HCT116 (cell line): ENCODE measurements at regions not wholly inside any gene's neighbourhood (a gene's known extent, or its start where the extent isn't known, plus 50 kb on each side); places are given as distances from the start of the nearest gene placed in this dataset.

ENCODE experiments used
- EZH2phosphoT487 ChIP-seq: fragments of 200-600 bp; IDR thresholded peaks from 2 replicates; pipeline ENCODE4 v1.6.1; 2018; ENCODE audit warnings: antibody characterized with exemption, borderline replicate concordance
- JUND ChIP-seq: IDR thresholded peaks from 2 replicates; pipeline ENCODE4 v1.6.1; 2012
- POLR2AphosphoS5 ChIP-seq: IDR thresholded peaks from 2 replicates; pipeline ENCODE4 v1.6.1; 2011; ENCODE audit warnings: mild to moderate bottlenecking, low read depth, low read length, moderate library complexity
- TF ChIP-seq, protein P1 (sequence below), 3 experiments: fragments of 200-600 bp in 1 of 3; sonication (generic) in 1 of 3; IDR thresholded peaks in 2 of 3; conservative IDR thresholded peaks in 1 of 3; 2 replicates each; pipeline ENCODE4 v1.5.1; 2012 to 2017; ENCODE audit warnings: low read depth in 2 of 3, low read length in 2 of 3, antibody characterized with exemption in 1 of 3, borderline replicate concordance in 1 of 3, control low read depth in 1 of 3, mild to moderate bottlenecking in 1 of 3, mixed read lengths in 1 of 3, mixed run types in 1 of 3, moderate library complexity in 1 of 3; ENCODE audit not compliant: insufficient read depth in 1 of 3

DNA sequence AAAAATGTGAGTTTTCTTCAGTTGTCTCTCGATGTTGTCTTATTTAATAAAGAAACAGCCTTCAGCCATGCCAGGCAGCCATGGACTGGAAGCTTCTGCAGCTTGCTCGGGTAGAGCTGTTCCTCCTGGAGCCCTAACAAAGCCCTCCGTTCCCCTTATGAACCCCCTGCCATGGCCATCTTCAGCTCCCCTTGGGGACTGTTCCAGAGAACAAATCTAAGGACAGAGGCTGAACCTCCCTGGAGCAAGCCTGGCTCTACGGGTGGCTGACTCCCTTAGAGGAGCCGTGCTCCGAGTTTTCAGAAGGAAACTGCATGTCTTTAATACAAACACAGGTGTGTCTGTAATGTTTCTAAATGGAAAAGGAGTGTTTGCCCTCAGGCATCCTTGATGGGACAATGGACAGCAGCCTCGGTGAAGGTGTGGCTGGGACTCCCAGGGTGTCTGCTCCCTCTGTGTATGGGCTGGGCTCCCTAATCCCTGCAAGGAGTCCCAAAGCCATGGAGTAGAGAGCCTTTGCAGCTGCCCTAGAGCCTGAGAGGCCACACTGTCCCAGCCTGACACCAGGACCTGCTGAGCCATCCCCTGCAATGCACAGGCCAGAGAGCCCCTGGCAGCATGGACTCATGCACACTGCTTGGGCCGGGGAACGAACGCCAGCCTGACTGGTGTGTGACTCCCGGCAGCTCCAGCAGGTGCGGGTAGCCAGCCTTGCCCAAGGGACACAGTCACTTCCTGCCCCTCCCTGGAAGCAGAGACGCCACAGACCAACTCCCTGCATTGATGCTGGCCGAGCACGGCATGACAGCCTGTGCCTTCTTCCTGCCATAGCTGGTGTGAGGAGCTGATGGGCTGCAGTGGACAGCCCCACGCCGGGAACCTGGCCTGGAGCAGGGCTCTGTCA lies 381.8 kb downstream of the TCERG1L start:
- TF ChIP-seq, protein P1, sequence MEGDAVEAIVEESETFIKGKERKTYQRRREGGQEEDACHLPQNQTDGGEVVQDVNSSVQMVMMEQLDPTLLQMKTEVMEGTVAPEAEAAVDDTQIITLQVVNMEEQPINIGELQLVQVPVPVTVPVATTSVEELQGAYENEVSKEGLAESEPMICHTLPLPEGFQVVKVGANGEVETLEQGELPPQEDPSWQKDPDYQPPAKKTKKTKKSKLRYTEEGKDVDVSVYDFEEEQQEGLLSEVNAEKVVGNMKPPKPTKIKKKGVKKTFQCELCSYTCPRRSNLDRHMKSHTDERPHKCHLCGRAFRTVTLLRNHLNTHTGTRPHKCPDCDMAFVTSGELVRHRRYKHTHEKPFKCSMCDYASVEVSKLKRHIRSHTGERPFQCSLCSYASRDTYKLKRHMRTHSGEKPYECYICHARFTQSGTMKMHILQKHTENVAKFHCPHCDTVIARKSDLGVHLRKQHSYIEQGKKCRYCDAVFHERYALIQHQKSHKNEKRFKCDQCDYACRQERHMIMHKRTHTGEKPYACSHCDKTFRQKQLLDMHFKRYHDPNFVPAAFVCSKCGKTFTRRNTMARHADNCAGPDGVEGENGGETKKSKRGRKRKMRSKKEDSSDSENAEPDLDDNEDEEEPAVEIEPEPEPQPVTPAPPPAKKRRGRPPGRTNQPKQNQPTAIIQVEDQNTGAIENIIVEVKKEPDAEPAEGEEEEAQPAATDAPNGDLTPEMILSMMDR (IDR thresholded peaks at IDR 0.05 in 2 of 3, conservative IDR thresholded peaks at IDR 0.05 in 1 of 3; ENCODE audit: borderline replicate concordance in 1 of 3, insufficient read depth in 1 of 3, low read depth in 2 of 3, low read length in 2 of 3), result no peak
- TF ChIP-seq EZH2phosphoT487 (no peak), JUND (no peak), POLR2AphosphoS5 (no peak)
